DOHH2 (cell line): ENCODE measurements at regions not wholly inside any gene's neighbourhood (a gene's known extent, or its start where the extent isn't known, plus 50 kb on each side); places are given as distances from the start of the nearest gene placed in this dataset.

Source experiments
- H3F3A ChIP-seq: fragments of 200-600 bp; sonication (generic), shearing (Covaris generic); 2 replicates; pipeline ENCODE4 v1.6.0; 2016; ENCODE audit warnings: antibody characterized with exemption, mild to moderate bottlenecking; ENCODE audit not compliant: control insufficient read depth, insufficient read depth
- H3K27ac ChIP-seq: fragments of 200-600 bp; sonication (generic); 2 replicates; pipeline ENCODE4 v1.5.1; 2014; ENCODE audit warnings: low read depth, mild to moderate bottlenecking, low read length, moderate library complexity
- H3K27me3 ChIP-seq: fragments of 200-600 bp; sonication (generic); 2 replicates; pipeline ENCODE4 v1.6.1; 2014; ENCODE audit warnings: mild to moderate bottlenecking, low read length, mixed read lengths; ENCODE audit not compliant: control insufficient read depth
- H3K36me3 ChIP-seq: fragments of 200-600 bp; sonication (generic); 2 replicates; pipeline ENCODE4 v1.6.1; 2014; ENCODE audit warnings: mild to moderate bottlenecking, low read length, moderate library complexity, mixed read lengths; ENCODE audit not compliant: control insufficient read depth
- H3K4me1 ChIP-seq: fragments of 200-600 bp; sonication (generic); 2 replicates; pipeline ENCODE4 v1.6.1; 2014; ENCODE audit warnings: mild to moderate bottlenecking, low read length, mixed read lengths; ENCODE audit not compliant: control insufficient read depth
- H3K4me2 ChIP-seq: fragments of 200-600 bp; sonication (generic); 2 replicates; pipeline ENCODE4 v1.6.0; 2014; ENCODE audit warnings: mild to moderate bottlenecking, low read length, moderate library complexity
- H3K4me3 ChIP-seq: fragments of 200-600 bp; sonication (generic); 2 replicates; pipeline ENCODE4 v1.5.1; 2014; ENCODE audit warnings: mild to moderate bottlenecking, low read length, mixed read lengths
- H3K79me2 ChIP-seq: fragments of 200-600 bp; sonication (generic); 2 replicates; pipeline ENCODE4 v1.6.1; 2014; ENCODE audit warnings: mild to moderate bottlenecking, low read length, mixed read lengths; ENCODE audit not compliant: control insufficient read depth
- H3K9me2 ChIP-seq: fragments of 200-600 bp; sonication (generic); replicated peaks from 2 replicates; pipeline ENCODE4 v1.6.1; 2014; ENCODE audit warnings: mild to moderate bottlenecking, low read length, mixed read lengths; ENCODE audit not compliant: control insufficient read depth
- H3K9me3 ChIP-seq: fragments of 200-600 bp; sonication (generic); 2 replicates; pipeline ENCODE4 v1.6.1; 2014; ENCODE audit warnings: antibody characterized with exemption, low read length, mixed read lengths; ENCODE audit not compliant: control insufficient read depth, insufficient read depth
- H4K20me1 ChIP-seq: fragments of 200-600 bp; sonication (generic); 2 replicates; pipeline ENCODE4 v1.6.0; 2014; ENCODE audit warnings: low read depth, mild to moderate bottlenecking, antibody characterized with exemption, low read length, moderate library complexity; ENCODE audit not compliant: control insufficient read depth, insufficient read depth
- EZH2phosphoT487 ChIP-seq: fragments of 200-600 bp; sonication (generic); IDR thresholded peaks from 2 replicates; pipeline ENCODE4 v1.6.1; 2017; ENCODE audit warnings: borderline replicate concordance, mild to moderate bottlenecking, antibody characterized with exemption, low read length, moderate library complexity, mixed read lengths
- TF ChIP-seq, protein P1 (sequence below): fragments of 200-600 bp; sonication (generic); IDR thresholded peaks from one replicate; pipeline ENCODE4 v1.5.1; 2014; ENCODE audit warnings: antibody characterized with exemption, mild to moderate bottlenecking, low read depth, low read length; ENCODE audit not compliant: poor library complexity, severe bottlenecking

DNA sequence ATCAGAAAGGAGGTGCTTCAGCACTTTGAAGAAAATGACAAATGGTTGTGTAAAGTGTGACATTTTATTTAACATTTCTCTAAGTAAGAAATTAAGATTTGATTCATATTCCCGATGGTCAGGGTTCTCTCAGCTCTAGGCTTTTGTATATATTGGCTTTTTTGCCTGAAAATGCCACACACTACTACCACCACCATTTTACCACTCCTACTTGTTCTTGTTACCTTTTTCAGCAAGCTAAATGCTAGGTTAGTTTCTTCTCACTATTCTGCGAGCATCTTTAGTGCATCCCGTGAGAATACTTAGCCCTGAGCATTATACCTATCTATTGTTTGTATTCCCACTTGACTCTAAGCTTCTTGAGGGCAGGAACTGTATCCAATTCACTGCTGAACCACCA is 177.6 kb upstream of the MTNR1B start:
- H3K36me3 ChIP-seq: no peaks in the 10 kb centered on the region
- no peaks in the 10 kb centered on the region for H3K9me2 ChIP-seq
- no peaks in the 10 kb centered on the region for H3K79me2 ChIP-seq
- no peaks in the 10 kb centered on the region for H3K9me3 ChIP-seq
- no peaks in the 10 kb centered on the region for H3K4me1 ChIP-seq
- TF ChIP-seq, protein P1, sequence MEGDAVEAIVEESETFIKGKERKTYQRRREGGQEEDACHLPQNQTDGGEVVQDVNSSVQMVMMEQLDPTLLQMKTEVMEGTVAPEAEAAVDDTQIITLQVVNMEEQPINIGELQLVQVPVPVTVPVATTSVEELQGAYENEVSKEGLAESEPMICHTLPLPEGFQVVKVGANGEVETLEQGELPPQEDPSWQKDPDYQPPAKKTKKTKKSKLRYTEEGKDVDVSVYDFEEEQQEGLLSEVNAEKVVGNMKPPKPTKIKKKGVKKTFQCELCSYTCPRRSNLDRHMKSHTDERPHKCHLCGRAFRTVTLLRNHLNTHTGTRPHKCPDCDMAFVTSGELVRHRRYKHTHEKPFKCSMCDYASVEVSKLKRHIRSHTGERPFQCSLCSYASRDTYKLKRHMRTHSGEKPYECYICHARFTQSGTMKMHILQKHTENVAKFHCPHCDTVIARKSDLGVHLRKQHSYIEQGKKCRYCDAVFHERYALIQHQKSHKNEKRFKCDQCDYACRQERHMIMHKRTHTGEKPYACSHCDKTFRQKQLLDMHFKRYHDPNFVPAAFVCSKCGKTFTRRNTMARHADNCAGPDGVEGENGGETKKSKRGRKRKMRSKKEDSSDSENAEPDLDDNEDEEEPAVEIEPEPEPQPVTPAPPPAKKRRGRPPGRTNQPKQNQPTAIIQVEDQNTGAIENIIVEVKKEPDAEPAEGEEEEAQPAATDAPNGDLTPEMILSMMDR: no peak
- no peak for TF ChIP-seq EZH2phosphoT487
- no peaks in the 10 kb centered on the region for H3K27me3 ChIP-seq
- H4K20me1 ChIP-seq: no peaks in the 10 kb centered on the region
- H3F3A ChIP-seq: no peaks in the 10 kb centered on the region
- H3K4me3 ChIP-seq: no peak overlapping the region
- H3K4me2 ChIP-seq: no peak overlapping the region
- no peak overlapping the region for H3K27ac ChIP-seq

DNA sequence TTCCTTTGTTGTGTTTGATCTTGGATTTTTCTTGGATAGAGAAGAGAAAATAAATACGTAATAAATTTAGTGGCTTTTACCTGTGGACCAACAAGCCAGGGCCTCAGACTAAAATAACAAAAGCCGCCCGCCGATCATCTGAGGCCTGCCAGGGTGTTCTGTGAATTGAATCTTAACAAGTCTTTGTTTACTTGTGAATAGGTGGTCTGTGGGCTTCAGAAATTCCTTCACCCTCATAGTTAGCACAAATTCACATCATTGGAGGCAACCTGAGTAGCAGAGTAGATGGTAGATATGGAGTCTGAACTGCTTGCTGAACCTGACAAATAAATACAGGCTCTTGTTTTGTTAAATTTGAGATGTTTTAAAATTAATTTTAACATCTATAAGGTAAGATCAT is 176.3 kb upstream of the MTNR1B start:
- no peak overlapping the region for H3K4me3 ChIP-seq
- H3K27me3 ChIP-seq: no peaks in the 10 kb centered on the region
- H4K20me1 ChIP-seq: no peaks in the 10 kb centered on the region
- H3K9me3 ChIP-seq: 0 out of 2 replicates have a peak, but pooled peaks cover 3% of the 10 kb centered on the region
- no peaks in the 10 kb centered on the region for H3K36me3 ChIP-seq
- no peak for TF ChIP-seq EZH2phosphoT487
- TF ChIP-seq, protein P1: no peak
- no peaks in the 10 kb centered on the region for H3K9me2 ChIP-seq
- H3K4me2 ChIP-seq: no peak overlapping the region
- no peaks in the 10 kb centered on the region for H3F3A ChIP-seq
- no peaks in the 10 kb centered on the region for H3K79me2 ChIP-seq
- H3K27ac ChIP-seq: no peak overlapping the region
- no peaks in the 10 kb centered on the region for H3K4me1 ChIP-seq

DNA sequence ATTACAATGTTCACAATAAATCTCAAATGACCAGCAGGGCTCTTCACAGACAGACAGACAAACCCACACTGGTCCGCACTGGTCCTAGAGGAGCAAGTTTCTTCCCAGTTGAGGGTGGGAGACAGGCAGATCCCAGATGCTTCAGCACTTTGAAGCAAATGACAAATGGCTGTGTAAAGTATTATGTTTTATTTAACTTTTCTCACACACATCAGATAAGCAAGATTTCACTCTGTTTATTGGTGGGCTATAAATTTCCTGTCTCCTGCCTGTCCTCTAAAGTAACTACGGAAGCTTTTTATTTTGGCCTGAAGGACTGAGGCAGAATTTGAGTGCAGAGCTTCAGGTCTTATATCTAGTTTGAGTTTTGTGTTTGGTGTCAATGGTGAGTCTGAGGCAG is 174.7 kb upstream of the MTNR1B start:
- no peaks in the 10 kb centered on the region for H3K9me2 ChIP-seq
- no peaks in the 10 kb centered on the region for H3K4me1 ChIP-seq
- 0 out of 2 replicates have a peak, but pooled peaks cover 3% of the 10 kb centered on the region for H3K9me3 ChIP-seq
- no peaks in the 10 kb centered on the region for H3F3A ChIP-seq
- no peak overlapping the region for H3K27ac ChIP-seq
- no peaks in the 10 kb centered on the region for H3K36me3 ChIP-seq
- TF ChIP-seq EZH2phosphoT487: no peak
- TF ChIP-seq, protein P1: no peak
- no peak overlapping the region for H3K4me3 ChIP-seq
- H3K27me3 ChIP-seq: no peaks in the 10 kb centered on the region
- H4K20me1 ChIP-seq: no peaks in the 10 kb centered on the region
- H3K79me2 ChIP-seq: no peaks in the 10 kb centered on the region
- H3K4me2 ChIP-seq: no peak overlapping the region
